Immature natural killer cell (primary cell): ENCODE measurements at regions not wholly inside any gene's neighbourhood (a gene's known extent, or its start where the extent isn't known, plus 50 kb on each side); places are given as distances from the start of the nearest gene placed in this dataset.
"Not testable (repeated sequence)": the region's sequence is repeated elsewhere in the genome, so short reads cannot be mapped to it uniquely, and the experiment has no call there.

Experiments
- DNase-seq, 3 donors: peaks; one replicate each; pipeline ENCODE4 v3.0.0; 2022; ENCODE audit warnings: mixed read lengths in 1 of 3
- H3K27ac Mint-ChIP-seq, 6 donors: one replicate each; pipeline ENCODE4 v1.8.0; 2020; ENCODE audit warnings: mixed read lengths in 6 of 6, mild to moderate bottlenecking in 5 of 6, inconsistent platforms in 4 of 6, moderate library complexity in 3 of 6
- H3K27me3 Mint-ChIP-seq, 3 donors: one replicate each; pipeline ENCODE4 v1.8.0; 2020 to 2021; ENCODE audit warnings: low read depth in 3 of 3, mild to moderate bottlenecking in 3 of 3, mixed read lengths in 3 of 3, moderate library complexity in 3 of 3, inconsistent platforms in 1 of 3
- H3K36me3 Mint-ChIP-seq, 3 donors: one replicate each; pipeline ENCODE4 v1.8.0; 2020; ENCODE audit warnings: mixed read lengths in 3 of 3, inconsistent platforms in 2 of 3, mild to moderate bottlenecking in 2 of 3
- H3K4me1 Mint-ChIP-seq, 2 donors: one replicate each; pipeline ENCODE4 v1.8.0; 2020; ENCODE audit warnings: inconsistent platforms in 2 of 2, mild to moderate bottlenecking in 2 of 2, mixed read lengths in 2 of 2, moderate library complexity in 1 of 2
- H3K4me3 Mint-ChIP-seq, 5 donors: one replicate each; pipeline ENCODE4 v1.8.0; 2020; ENCODE audit warnings: mild to moderate bottlenecking in 5 of 5, mixed read lengths in 5 of 5, inconsistent platforms in 3 of 5, moderate library complexity in 3 of 5
- H3K9me3 Mint-ChIP-seq, 6 donors: one replicate each; pipeline ENCODE4 v1.8.0; 2020; ENCODE audit warnings: mild to moderate bottlenecking in 6 of 6, mixed read lengths in 6 of 6, inconsistent platforms in 4 of 6, moderate library complexity in 3 of 6

DNA sequence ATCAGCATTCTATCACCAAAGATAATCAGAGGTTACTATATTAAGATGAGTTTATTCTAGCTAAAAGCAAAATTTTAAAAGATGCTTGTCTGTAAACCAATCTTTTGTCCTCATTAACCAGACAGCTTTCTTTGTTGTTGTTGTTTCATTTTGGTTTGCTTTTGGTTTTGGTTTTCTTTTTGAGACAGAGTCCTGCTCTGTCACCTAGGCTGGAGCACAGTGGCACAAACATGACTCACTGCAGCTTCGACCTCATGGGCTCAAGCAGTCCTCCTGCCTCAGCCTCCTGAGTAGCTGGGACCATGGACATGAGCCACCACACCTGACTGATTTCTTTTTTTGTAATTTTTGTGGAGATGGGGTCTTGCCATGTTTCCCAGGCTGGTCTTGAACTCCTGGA is 102.9 kb downstream of the COX18 start:
- H3K9me3 Mint-ChIP-seq, result peaks cover 0 to 13% (median 9%) of the 10 kb centered on the region in 6 donors
- H3K27me3 Mint-ChIP-seq, result peaks cover 0 to 3% (median 3%) of the 10 kb centered on the region in 3 donors
- DNase-seq, result no peak
- no peak overlapping the region for H3K27ac Mint-ChIP-seq
- H3K4me1 Mint-ChIP-seq, result no peaks in the 10 kb centered on the region
- H3K36me3 Mint-ChIP-seq, result peaks cover 0 to under 1% (median 0%) of the 10 kb centered on the region in 3 donors
- no peak overlapping the region for H3K4me3 Mint-ChIP-seq

DNA sequence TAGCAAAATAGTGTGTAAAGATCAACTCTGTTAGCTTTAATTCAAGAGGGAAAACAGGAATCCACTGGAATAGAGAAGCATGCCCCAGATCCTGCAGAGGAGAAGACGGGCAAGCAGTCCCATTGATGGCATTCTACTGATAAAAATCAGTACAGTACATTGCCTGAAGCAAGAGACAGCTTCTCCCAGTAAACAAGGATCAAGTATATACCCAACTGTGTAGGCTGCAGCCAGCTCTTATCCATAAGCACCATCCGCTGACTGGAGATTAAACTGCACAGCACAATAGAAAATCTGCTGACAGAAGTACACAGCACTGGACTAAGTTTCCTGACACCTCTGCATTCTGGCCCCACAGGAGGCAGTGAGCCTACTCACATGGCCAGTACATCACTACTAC is 110.1 kb downstream of the COX18 start:
- no peaks in the 10 kb centered on the region for H3K4me1 Mint-ChIP-seq
- no peak for DNase-seq
- no peak overlapping the region for H3K4me3 Mint-ChIP-seq
- H3K36me3 Mint-ChIP-seq, result peaks cover 0 to 6% (median 0%) of the 10 kb centered on the region in 3 donors
- H3K9me3 Mint-ChIP-seq, result peaks cover 13 to 34% (median 19%) of the 10 kb centered on the region in 6 donors
- H3K27ac Mint-ChIP-seq, result no peak overlapping the region
- H3K27me3 Mint-ChIP-seq, result peaks cover 0 to 3% (median 0%) of the 10 kb centered on the region in 3 donors

DNA sequence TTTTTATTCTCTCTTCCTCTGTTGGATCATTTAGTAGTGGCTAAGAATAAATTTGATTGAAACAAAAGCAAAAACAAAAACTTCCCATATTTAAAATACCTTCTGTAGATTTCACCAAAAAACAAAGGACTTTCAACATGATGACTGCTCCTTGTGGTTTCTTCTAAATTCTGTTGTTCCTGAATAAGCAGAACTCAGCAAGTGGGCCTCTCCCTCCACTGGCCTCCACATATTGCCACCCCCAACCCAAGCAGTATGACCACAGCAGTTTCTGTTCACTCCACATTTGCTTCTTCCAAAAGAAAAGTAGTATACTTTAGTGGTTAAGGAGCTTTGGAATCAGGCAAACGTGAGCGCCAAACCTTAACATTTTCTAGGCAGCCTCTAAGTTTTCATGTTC is 114.7 kb downstream of the COX18 start:
- no peaks in the 10 kb centered on the region for H3K36me3 Mint-ChIP-seq
- no peak overlapping the region for H3K27ac Mint-ChIP-seq
- no peak for DNase-seq
- peaks cover 0 to 1% (median 0%) of the 10 kb centered on the region in 3 donors for H3K27me3 Mint-ChIP-seq
- H3K4me1 Mint-ChIP-seq, result no peaks in the 10 kb centered on the region
- H3K4me3 Mint-ChIP-seq, result no peak overlapping the region
- peaks cover 2 to 13% (median 7%) of the 10 kb centered on the region in 6 donors for H3K9me3 Mint-ChIP-seq

DNA sequence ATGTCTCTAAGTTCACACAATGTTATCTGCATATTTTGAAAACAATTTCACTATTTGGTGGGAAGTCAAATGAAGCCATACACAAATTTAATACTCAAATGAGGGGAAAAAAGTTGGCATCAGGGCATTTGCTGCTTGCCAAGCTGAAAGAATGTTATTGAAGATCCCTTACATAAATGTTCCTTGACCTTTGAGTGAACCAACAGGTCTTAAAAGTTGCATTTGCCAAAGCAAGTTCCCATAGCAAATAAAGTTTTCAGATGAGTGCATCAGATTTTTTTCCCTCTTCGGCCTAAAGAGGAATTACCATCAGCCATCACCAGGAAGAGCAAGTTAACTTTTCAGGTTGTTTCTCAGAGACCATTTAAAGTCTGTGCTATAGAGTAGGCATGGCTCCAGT is 115.9 kb downstream of the COX18 start:
- Mint-ChIP-seq H3K4me1 (no peaks in the 10 kb centered on the region), H3K27me3 (peaks cover 0 to 1% (median 0%) of the 10 kb centered on the region in 3 donors), H3K4me3 (no peak overlapping the region)

DNA sequence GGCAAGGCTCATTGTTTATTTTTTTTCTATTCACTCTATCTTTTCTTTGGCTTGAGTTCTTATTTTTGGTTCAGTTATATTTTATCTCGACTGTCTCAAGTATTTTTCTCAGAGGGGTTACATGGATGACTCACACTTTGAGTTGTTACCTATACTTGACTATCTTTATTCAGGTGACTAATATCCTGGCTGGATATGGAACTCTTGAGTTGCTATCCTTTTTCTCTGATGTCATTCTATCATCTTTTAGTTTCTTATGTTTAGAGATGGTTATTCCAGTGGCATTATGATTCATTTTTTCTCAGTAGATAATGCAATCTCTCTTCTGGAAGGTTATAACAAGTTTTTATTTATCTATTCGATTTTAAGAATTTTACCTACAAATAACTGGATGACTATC is 117.9 kb downstream of the COX18 start:
- peaks cover 0 to 9% (median 2%) of the 10 kb centered on the region in 6 donors for H3K9me3 Mint-ChIP-seq
- DNase-seq, result no peak
- no peaks in the 10 kb centered on the region for H3K4me1 Mint-ChIP-seq
- H3K27me3 Mint-ChIP-seq, result peaks cover 0 to 1% (median 0%) of the 10 kb centered on the region in 3 donors
- H3K27ac Mint-ChIP-seq, result no peak overlapping the region
- no peak overlapping the region for H3K4me3 Mint-ChIP-seq
- no peaks in the 10 kb centered on the region for H3K36me3 Mint-ChIP-seq

More for the DNA sequence above, 115.9 kb downstream of the COX18 start:
- Mint-ChIP-seq H3K27ac (no peak overlapping the region), H3K36me3 (no peaks in the 10 kb centered on the region), H3K9me3 (peaks cover 0 to 9% (median 2%) of the 10 kb centered on the region in 6 donors)
- DNase-seq, result no peak

DNA sequence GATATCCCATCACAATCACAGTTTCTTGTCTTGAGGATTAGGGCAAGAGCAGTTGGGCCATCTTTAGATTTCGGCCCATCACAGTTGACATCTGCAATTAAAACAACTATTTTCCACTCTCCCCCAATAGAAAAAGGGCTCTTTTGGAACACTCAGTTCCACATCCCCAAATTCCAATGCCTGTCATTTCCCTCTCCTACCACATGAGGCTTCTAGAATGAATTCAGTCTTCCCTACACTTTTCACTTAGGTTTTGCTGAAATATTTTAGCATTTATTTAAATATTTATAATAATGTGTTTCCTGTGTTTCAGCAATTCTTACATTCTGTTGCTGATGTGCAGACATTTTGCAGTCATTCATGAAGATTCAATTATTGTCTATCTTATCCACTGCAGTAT is 118.4 kb downstream of the COX18 start:
- no peaks in the 10 kb centered on the region for H3K36me3 Mint-ChIP-seq
- H3K9me3 Mint-ChIP-seq, result peaks cover 0 to 9% (median 2%) of the 10 kb centered on the region in 6 donors
- no peak overlapping the region for H3K27ac Mint-ChIP-seq
- H3K4me3 Mint-ChIP-seq, result no peak overlapping the region
- no peak for DNase-seq
- peaks cover 0 to 1% (median 0%) of the 10 kb centered on the region in 3 donors for H3K27me3 Mint-ChIP-seq
- H3K4me1 Mint-ChIP-seq, result no peaks in the 10 kb centered on the region

DNA sequence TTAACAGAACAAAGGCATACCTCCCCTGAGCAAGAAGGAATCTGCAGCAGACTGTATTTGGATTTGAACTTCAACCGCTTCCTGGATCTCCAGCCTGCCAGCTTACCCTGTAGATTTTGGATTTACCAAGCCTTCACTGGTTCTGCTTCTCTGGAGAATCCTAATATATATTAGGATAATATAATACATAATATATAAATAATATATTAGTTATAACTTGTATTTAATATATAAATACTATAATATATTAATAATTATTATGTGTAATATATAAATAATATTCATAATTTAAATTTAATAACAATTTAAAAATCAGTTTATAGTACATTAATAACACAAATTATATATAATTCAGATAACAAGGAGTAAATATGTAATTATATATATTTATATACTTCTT is 121.4 kb downstream of the COX18 start:
- peaks cover 0 to 5% (median 0%) of the 10 kb centered on the region in 6 donors for H3K9me3 Mint-ChIP-seq

DNA sequence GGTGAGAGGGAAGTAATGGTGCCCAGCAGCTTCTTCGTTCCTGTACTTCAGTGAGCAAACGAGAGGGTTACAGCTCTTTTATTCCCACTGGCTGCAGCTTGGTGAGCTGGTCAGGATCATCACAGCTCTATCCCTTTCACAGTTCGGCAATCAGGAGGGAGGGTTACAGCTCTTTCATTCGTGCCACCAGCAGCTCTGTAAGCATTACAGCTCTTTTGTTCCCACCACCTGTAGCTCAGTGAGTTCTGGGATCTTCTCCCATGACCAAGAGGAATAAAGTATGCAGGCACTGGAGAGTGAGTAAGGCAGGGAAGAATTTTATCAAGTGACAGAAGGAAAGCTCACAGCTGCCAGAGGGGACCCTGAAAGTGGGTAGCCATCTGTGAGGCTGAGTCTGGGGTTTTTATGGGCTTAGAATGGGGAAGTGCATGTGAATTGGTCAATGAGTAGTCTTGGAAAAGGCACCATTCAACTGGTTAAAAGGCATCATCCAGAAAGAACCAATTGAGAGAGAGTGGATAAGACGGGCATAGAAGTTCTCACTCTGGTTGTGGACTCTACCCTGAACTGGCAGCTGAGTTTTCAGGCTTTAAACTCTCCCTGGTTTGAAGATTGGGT is 123.7 kb downstream of the COX18 start:
- no peaks in the 10 kb centered on the region for H3K27me3 Mint-ChIP-seq
- H3K27ac Mint-ChIP-seq, result peak overlapping the region in 1 of 6 donors; percentile 3
- DNase-seq, result no peak
- H3K36me3 Mint-ChIP-seq, result no peaks in the 10 kb centered on the region
- no peaks in the 10 kb centered on the region for H3K4me1 Mint-ChIP-seq
- H3K4me3 Mint-ChIP-seq, result no peak overlapping the region
- no peaks in the 10 kb centered on the region for H3K9me3 Mint-ChIP-seq

More for the DNA sequence above, 121.4 kb downstream of the COX18 start:
- Mint-ChIP-seq H3K4me1 (no peaks in the 10 kb centered on the region), H3K27me3 (peaks cover 0 to 1% (median 0%) of the 10 kb centered on the region in 3 donors), H3K27ac (no peak overlapping the region), H3K4me3 (no peak overlapping the region), H3K36me3 (no peaks in the 10 kb centered on the region)
- no peak for DNase-seq

DNA sequence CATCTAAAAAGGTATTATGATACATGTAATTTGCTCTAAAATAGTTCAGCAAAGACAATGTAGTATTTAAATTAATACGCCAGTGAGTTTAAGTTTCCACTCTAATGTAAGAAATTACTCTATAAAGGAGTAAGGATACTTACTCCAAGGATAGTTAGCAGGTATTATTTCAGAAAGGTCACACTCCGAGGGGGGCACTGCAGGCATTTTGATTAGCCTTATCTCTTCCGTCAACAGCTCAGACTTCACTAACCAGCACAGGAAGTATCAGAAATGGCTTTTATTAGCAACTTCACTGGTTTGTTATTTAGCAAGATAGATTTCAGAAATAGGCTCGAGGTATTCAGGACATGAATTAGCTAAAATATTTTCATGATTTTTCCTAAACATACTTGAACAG is 127.0 kb downstream of the COX18 start:
- Mint-ChIP-seq H3K27me3 (no peaks in the 10 kb centered on the region), H3K9me3 (peaks cover 0 to 3% (median 0%) of the 10 kb centered on the region in 6 donors), H3K27ac (no peak overlapping the region), H3K4me3 (no peak overlapping the region), H3K36me3 (no peaks in the 10 kb centered on the region), H3K4me1 (no peaks in the 10 kb centered on the region)
- DNase-seq, result no peak

DNA sequence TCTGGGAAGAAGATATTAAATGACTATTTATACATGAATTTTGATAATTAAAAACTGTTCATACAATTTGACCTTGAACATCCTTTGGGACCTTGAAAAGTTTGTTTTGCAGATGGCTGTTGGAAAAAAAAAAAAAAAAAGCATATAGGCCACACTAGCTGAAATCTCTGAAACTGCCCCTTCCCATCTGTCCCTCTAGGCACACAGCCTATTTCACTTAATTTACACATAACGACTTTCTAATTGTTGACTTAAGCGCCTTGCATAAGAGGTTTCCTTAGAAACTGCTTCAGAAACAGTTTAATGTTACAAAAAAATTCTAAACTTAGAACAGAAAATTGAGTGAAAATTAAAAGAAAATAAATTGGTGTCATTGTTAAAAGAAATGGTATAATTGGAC is 131.0 kb downstream of the COX18 start:
- Mint-ChIP-seq H3K4me1 (no peaks in the 10 kb centered on the region), H3K27ac (no peak overlapping the region), H3K27me3 (peaks cover 0 to 3% (median 0%) of the 10 kb centered on the region in 3 donors), H3K9me3 (peaks cover 0 to 5% (median 2%) of the 10 kb centered on the region in 6 donors), H3K36me3 (no peaks in the 10 kb centered on the region), H3K4me3 (no peak overlapping the region)
- no peak for DNase-seq

DNA sequence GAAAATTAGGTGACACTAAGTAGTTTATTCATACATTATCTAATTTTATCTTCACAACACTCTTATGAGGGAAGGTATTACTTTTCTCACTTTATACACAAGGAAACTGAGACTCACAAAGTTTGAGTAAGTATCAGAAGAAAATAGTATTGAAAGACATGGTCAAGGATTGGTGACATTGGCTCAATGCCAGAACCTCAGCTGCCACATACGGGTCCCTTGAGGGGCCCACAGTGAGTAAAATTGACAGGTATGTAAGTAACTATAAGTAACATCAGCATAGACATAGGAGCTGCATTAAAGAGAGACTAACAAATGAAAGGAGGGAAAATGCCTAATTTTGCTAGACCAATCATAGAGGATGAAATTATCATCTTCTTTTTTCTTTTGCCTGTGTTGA is 134.1 kb downstream of the COX18 start:
- Mint-ChIP-seq H3K36me3 (no peaks in the 10 kb centered on the region), H3K27me3 (peaks cover 0 to 3% (median 0%) of the 10 kb centered on the region in 3 donors), H3K9me3 (peaks cover 0 to 5% (median 2%) of the 10 kb centered on the region in 6 donors), H3K27ac (no peak overlapping the region), H3K4me1 (no peaks in the 10 kb centered on the region), H3K4me3 (no peak overlapping the region)
- DNase-seq, result no peak

DNA sequence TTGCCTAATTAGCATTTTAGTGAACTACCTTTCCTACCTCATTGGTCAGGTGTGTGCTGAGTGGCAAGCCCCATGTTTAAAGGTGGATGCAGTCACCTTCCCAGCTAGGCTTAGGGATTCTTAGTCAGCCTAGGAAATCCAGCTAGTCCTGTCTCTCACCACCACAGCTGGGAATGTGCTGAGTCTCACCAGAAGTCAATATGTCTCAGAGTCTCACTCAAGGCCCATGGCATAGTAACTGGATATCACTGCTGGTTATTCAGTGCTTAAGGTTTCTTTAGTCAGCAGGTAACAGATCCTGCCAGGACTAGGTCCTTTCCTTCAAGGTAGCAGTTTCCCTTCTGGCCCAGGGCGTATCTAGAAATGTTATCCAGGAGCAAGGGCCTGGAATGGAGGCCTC is 136.5 kb downstream of the COX18 start:
- no peaks in the 10 kb centered on the region for H3K36me3 Mint-ChIP-seq
- peaks cover 0 to 5% (median 0%) of the 10 kb centered on the region in 6 donors for H3K9me3 Mint-ChIP-seq
- no peaks in the 10 kb centered on the region for H3K4me1 Mint-ChIP-seq
- H3K27me3 Mint-ChIP-seq, result peaks cover 0 to 3% (median 0%) of the 10 kb centered on the region in 3 donors
- no peak overlapping the region for H3K4me3 Mint-ChIP-seq
- no peak for DNase-seq
- H3K27ac Mint-ChIP-seq, result no peak overlapping the region

DNA sequence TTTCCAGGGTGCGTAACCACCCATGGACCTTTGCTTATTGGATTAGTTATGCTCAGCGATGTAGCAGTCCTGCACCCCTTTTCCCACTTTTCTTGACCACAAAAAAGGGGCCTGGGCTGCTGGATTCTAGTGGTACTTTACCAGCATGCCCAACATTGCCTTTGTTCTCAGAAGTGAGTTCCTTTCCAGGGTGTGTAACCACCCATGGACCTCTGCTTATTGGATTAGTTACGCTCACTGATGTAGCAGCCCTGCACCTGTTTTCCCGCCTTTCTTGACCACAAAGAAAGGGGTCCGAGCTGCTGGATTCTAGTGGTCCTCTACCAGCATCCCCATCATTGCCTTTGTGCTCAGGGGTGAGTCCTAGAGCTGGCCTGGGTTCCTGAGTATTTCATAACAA is 138.2 kb downstream of the COX18 start:
- H3K27ac Mint-ChIP-seq, result no peak overlapping the region
- H3K36me3 Mint-ChIP-seq, result no peaks in the 10 kb centered on the region
- no peaks in the 10 kb centered on the region for H3K27me3 Mint-ChIP-seq
- H3K4me1 Mint-ChIP-seq, result no peaks in the 10 kb centered on the region
- peaks cover 0 to 5% (median 0%) of the 10 kb centered on the region in 6 donors for H3K9me3 Mint-ChIP-seq
- DNase-seq, result no peak
- no peak overlapping the region for H3K4me3 Mint-ChIP-seq

DNA sequence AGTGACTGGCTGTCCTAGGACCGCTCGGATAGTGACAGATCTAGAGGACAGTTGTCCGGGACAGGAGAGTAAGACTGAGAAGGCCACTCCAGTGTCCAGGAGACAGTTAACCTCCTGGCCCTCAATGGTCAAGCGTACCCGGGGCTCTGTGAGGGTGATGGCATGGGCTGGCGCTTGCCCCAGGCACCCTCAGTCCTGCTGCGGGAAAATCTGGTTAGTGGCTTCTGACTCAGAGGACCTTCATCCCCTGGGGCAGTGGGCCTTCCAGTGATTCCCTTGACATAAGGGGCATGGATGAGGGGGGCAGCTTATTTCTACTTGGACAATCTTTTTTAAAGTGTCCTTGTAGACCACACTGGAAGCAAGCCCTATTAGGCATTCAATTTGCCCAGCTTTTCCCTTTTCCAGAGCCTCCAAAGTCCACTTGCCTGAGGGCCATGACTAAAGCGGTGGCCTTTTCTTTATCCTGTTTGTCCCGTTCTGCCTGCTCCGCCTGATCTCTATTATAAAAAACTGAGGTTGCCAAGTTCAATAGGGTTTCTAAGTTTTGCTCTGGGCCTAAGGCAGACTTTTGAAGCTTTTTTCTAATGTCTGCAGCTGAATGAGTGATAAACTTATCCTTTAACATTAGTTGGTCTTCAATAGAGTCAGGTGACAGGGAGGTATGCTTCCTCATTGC is 139.8 kb downstream of the COX18 start:
- H3K27me3 Mint-ChIP-seq, result not testable (repeated sequence)

More for the DNA sequence above, 139.8 kb downstream of the COX18 start:
- not testable (repeated sequence) for H3K4me3 Mint-ChIP-seq, H3K9me3 Mint-ChIP-seq, DNase-seq, H3K36me3 Mint-ChIP-seq, H3K4me1 Mint-ChIP-seq, H3K27ac Mint-ChIP-seq
